ENCODE measurements at regions not wholly inside any gene's neighbourhood (a gene's known extent, or its start where the extent isn't known, plus 50 kb on each side); places are given as distances from the start of the nearest gene placed in this dataset.
A peak's percentile ranks its signal among the peaks of the same experiment; 100 is the strongest.

- Histone ChIP-seq H2AK5ac (ENCODE audit: low read depth, low read length) (no peak overlapping the region), H3K27me3 (ENCODE audit: control insufficient read depth in 3 of 3, insufficient read depth in 3 of 3, low read depth in 1 of 3, low read length in 3 of 3) (peaks cover 0 to 3% (median 0%) of the 10 kb centered on the region in 3 experiments), H2BK12ac (ENCODE audit: low read length) (no peak overlapping the region), H3K14ac (ENCODE audit: low read length) (no peak overlapping the region), H3K4ac (ENCODE audit: low read length) (no peak overlapping the region), H2AFZ (ENCODE audit: low read length) (no peak overlapping the region), H2BK15ac (ENCODE audit: low read length) (no peak overlapping the region), H3K9me3 (replicated peaks in 1 of 2; ENCODE audit: control insufficient read depth in 2 of 2, insufficient read depth in 1 of 2, low read depth in 1 of 2, low read length in 2 of 2) (no peaks in the 10 kb centered on the region), H3K79me1 (ENCODE audit: low read depth, low read length) (no peaks in the 10 kb centered on the region), H4K8ac (ENCODE audit: low read depth, low read length) (peak overlapping the region; percentile 43), H3K27ac (replicated peaks; ENCODE audit: low read length) (no peak overlapping the region), H3K4me3 (ENCODE audit: low read length in 2 of 2) (no peak overlapping the region), H3K23ac (ENCODE audit: low read depth, low read length, poor library complexity) (no peak overlapping the region), H3K4me1 (ENCODE audit: control insufficient read depth in 2 of 2, insufficient read depth in 1 of 2, low read depth in 1 of 2, low read length in 2 of 2) (no peaks in the 10 kb centered on the region), H3K4me2 (ENCODE audit: insufficient read depth, low read length, poor library complexity, severe bottlenecking) (no peak overlapping the region), H3K36me3 (replicated peaks in 1 of 2; ENCODE audit: control insufficient read depth in 2 of 2, insufficient read depth in 2 of 2, low read length in 2 of 2) (no peaks in the 10 kb centered on the region), H3K9ac (ENCODE audit: low read depth, low read length, poor library complexity) (no peak overlapping the region), H2BK120ac (ENCODE audit: low read depth, low read length) (no peak overlapping the region), H4K91ac (ENCODE audit: low read depth, low read length, poor library complexity) (no peak overlapping the region), H3K18ac (ENCODE audit: low read length) (no peak overlapping the region), H2BK5ac (ENCODE audit: low read length) (no peak overlapping the region)
- no peak for DNase-seq (ENCODE audit: low spot score)
- WGBS, 2 donors (ENCODE audit: extremely low coverage in 2 of 2, insufficient read length in 2 of 2, insufficient replicate concordance in 1 of 2), result no CpG with 5 or more reads among the region's 4 CpGs
Measured at GRCh38 chr11:113587308-113587739, 112.1 kb upstream of the DRD2 start.

- no peaks in the 10 kb centered on the region for H3K36me3 ChIP-seq (replicated peaks in 1 of 2; ENCODE audit: control insufficient read depth in 2 of 2, insufficient read depth in 2 of 2, low read length in 2 of 2)
- H3K4me1 ChIP-seq (ENCODE audit: control insufficient read depth in 2 of 2, insufficient read depth in 1 of 2, low read depth in 1 of 2, low read length in 2 of 2), result peaks cover 0 to 5% of the 10 kb centered on the region in 2 donors
- no peak overlapping the region for H3K14ac ChIP-seq (ENCODE audit: low read length)
- no peak overlapping the region for H4K8ac ChIP-seq (ENCODE audit: low read depth, low read length)
- no peak overlapping the region for H2AFZ ChIP-seq (ENCODE audit: low read length)
- WGBS, 2 donors (ENCODE audit: extremely low coverage in 2 of 2, insufficient read length in 2 of 2, insufficient replicate concordance in 1 of 2), result no CpG with 5 or more reads among the region's 6 CpGs
- H2BK12ac ChIP-seq (ENCODE audit: low read length), result no peak overlapping the region
- H3K79me1 ChIP-seq (ENCODE audit: low read depth, low read length), result no peaks in the 10 kb centered on the region
- H3K4ac ChIP-seq (ENCODE audit: low read length), result no peak overlapping the region
- no peaks in the 10 kb centered on the region for H3K9me3 ChIP-seq (replicated peaks in 1 of 2; ENCODE audit: control insufficient read depth in 2 of 2, insufficient read depth in 1 of 2, low read depth in 1 of 2, low read length in 2 of 2)
- H2AK5ac ChIP-seq (ENCODE audit: low read depth, low read length), result no peak overlapping the region
- H3K9ac ChIP-seq (ENCODE audit: low read depth, low read length, poor library complexity), result peak overlapping the region; percentile 24
- no peak for DNase-seq (ENCODE audit: low spot score)
- H3K23ac ChIP-seq (ENCODE audit: low read depth, low read length, poor library complexity), result no peak overlapping the region
- H3K4me2 ChIP-seq (ENCODE audit: insufficient read depth, low read length, poor library complexity, severe bottlenecking), result no peak overlapping the region
- H3K27ac ChIP-seq (replicated peaks; ENCODE audit: low read length), result no peak overlapping the region
- H2BK120ac ChIP-seq (ENCODE audit: low read depth, low read length), result no peak overlapping the region
- peaks cover 0 to 5% (median 0%) of the 10 kb centered on the region in 3 experiments for H3K27me3 ChIP-seq (ENCODE audit: control insufficient read depth in 3 of 3, insufficient read depth in 3 of 3, low read depth in 1 of 3, low read length in 3 of 3)
- no peak overlapping the region for H2BK15ac ChIP-seq (ENCODE audit: low read length)
- H4K91ac ChIP-seq (ENCODE audit: low read depth, low read length, poor library complexity), result peak overlapping the region; percentile 59
- no peak overlapping the region for H3K18ac ChIP-seq (ENCODE audit: low read length)
- H2BK5ac ChIP-seq (ENCODE audit: low read length), result no peak overlapping the region
- no peak overlapping the region for H3K4me3 ChIP-seq (ENCODE audit: low read length in 2 of 2)
Measured at GRCh38 chr11:113584371-113584770, 109.2 kb upstream of the DRD2 start.

DNA sequence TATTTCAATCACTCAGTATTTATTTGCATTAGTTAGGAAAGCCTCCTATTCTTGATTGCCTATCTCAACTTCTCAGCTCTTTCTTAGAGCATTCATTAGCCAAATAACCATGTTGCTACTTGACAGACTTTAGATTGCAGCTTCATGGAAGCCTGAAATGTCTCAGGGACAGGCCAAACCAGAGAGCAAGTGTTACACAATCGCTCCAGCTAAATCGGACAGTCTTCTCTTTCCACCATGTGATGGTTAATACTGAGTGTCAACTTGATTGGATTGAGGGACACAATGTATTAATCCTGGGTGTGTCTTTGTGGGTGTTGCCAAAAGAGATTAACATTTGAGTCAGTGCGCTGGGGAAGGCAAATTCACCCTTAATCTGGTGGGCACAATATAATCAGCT, 106.5 kb upstream of the DRD2 start:
- Histone ChIP-seq H2AK5ac (ENCODE audit: low read depth, low read length) (no peak overlapping the region), H3K9ac (ENCODE audit: low read depth, low read length, poor library complexity) (no peak overlapping the region), H3K18ac (ENCODE audit: low read length) (no peak overlapping the region), H2BK15ac (ENCODE audit: low read length) (no peak overlapping the region), H3K4me3 (ENCODE audit: low read length in 2 of 2) (no peak overlapping the region), H3K4me1 (ENCODE audit: control insufficient read depth in 2 of 2, insufficient read depth in 1 of 2, low read depth in 1 of 2, low read length in 2 of 2) (peaks cover 0 to 27% of the 10 kb centered on the region in 2 donors), H2BK12ac (ENCODE audit: low read length) (no peak overlapping the region), H3K4ac (ENCODE audit: low read length) (no peak overlapping the region), H3K27me3 (ENCODE audit: control insufficient read depth in 3 of 3, insufficient read depth in 3 of 3, low read depth in 1 of 3, low read length in 3 of 3) (peaks cover 0 to 5% (median 0%) of the 10 kb centered on the region in 3 experiments), H3K79me1 (ENCODE audit: low read depth, low read length) (no peaks in the 10 kb centered on the region), H3K36me3 (replicated peaks in 1 of 2; ENCODE audit: control insufficient read depth in 2 of 2, insufficient read depth in 2 of 2, low read length in 2 of 2) (no peaks in the 10 kb centered on the region), H3K4me2 (ENCODE audit: insufficient read depth, low read length, poor library complexity, severe bottlenecking) (no peak overlapping the region), H2BK120ac (ENCODE audit: low read depth, low read length) (no peak overlapping the region), H3K23ac (ENCODE audit: low read depth, low read length, poor library complexity) (no peak overlapping the region), H4K91ac (ENCODE audit: low read depth, low read length, poor library complexity) (no peak overlapping the region), H2AFZ (ENCODE audit: low read length) (no peak overlapping the region), H3K27ac (replicated peaks; ENCODE audit: low read length) (no peak overlapping the region), H3K9me3 (replicated peaks in 1 of 2; ENCODE audit: control insufficient read depth in 2 of 2, insufficient read depth in 1 of 2, low read depth in 1 of 2, low read length in 2 of 2) (no peaks in the 10 kb centered on the region), H2BK5ac (ENCODE audit: low read length) (no peak overlapping the region), H4K8ac (ENCODE audit: low read depth, low read length) (no peak overlapping the region), H3K14ac (ENCODE audit: low read length) (no peak overlapping the region)
- no peak for DNase-seq (ENCODE audit: low spot score)
- WGBS, 2 donors (ENCODE audit: extremely low coverage in 2 of 2, insufficient read length in 2 of 2, insufficient replicate concordance in 1 of 2), result no CpG with 5 or more reads among the region's 3 CpGs

GRCh38 chr11:113579292-113579940, 104.2 kb upstream of the DRD2 start:
- H3K4me3 ChIP-seq (ENCODE audit: low read length in 2 of 2), result no peak overlapping the region
- no peaks in the 10 kb centered on the region for H3K9me3 ChIP-seq (replicated peaks in 1 of 2; ENCODE audit: control insufficient read depth in 2 of 2, insufficient read depth in 1 of 2, low read depth in 1 of 2, low read length in 2 of 2)
- no peak overlapping the region for H4K8ac ChIP-seq (ENCODE audit: low read depth, low read length)
- no CpG with 5 or more reads among the region's 11 CpGs for WGBS, 2 donors (ENCODE audit: extremely low coverage in 2 of 2, insufficient read length in 2 of 2, insufficient replicate concordance in 1 of 2)
- no peak overlapping the region for H2BK120ac ChIP-seq (ENCODE audit: low read depth, low read length)
- peaks cover 0 to 8% (median 0%) of the 10 kb centered on the region in 3 experiments for H3K27me3 ChIP-seq (ENCODE audit: control insufficient read depth in 3 of 3, insufficient read depth in 3 of 3, low read depth in 1 of 3, low read length in 3 of 3)
- H2BK12ac ChIP-seq (ENCODE audit: low read length), result no peak overlapping the region
- H3K4me1 ChIP-seq (ENCODE audit: control insufficient read depth in 2 of 2, insufficient read depth in 1 of 2, low read depth in 1 of 2, low read length in 2 of 2), result peaks cover 0 to 27% of the 10 kb centered on the region in 2 donors
- H3K14ac ChIP-seq (ENCODE audit: low read length), result no peak overlapping the region
- H4K91ac ChIP-seq (ENCODE audit: low read depth, low read length, poor library complexity), result no peak overlapping the region
- no peak overlapping the region for H2BK15ac ChIP-seq (ENCODE audit: low read length)
- no peaks in the 10 kb centered on the region for H3K36me3 ChIP-seq (replicated peaks in 1 of 2; ENCODE audit: control insufficient read depth in 2 of 2, insufficient read depth in 2 of 2, low read length in 2 of 2)
- H2AFZ ChIP-seq (ENCODE audit: low read length), result peak overlapping the region; percentile 11
- no peak overlapping the region for H2AK5ac ChIP-seq (ENCODE audit: low read depth, low read length)
- H3K27ac ChIP-seq (replicated peaks; ENCODE audit: low read length), result no peak overlapping the region
- no peak for DNase-seq (ENCODE audit: low spot score)
- H3K79me1 ChIP-seq (ENCODE audit: low read depth, low read length), result no peaks in the 10 kb centered on the region
- no peak overlapping the region for H3K9ac ChIP-seq (ENCODE audit: low read depth, low read length, poor library complexity)
- H3K23ac ChIP-seq (ENCODE audit: low read depth, low read length, poor library complexity), result no peak overlapping the region
- peak overlapping the region; percentile 28 for H3K4me2 ChIP-seq (ENCODE audit: insufficient read depth, low read length, poor library complexity, severe bottlenecking)
- peak overlapping the region; percentile 15 for H3K18ac ChIP-seq (ENCODE audit: low read length)
- no peak overlapping the region for H2BK5ac ChIP-seq (ENCODE audit: low read length)
- H3K4ac ChIP-seq (ENCODE audit: low read length), result no peak overlapping the region
